Activated CD4-positive, alpha-beta T cell treated with anti-CD3 and anti-CD28 coated beads for 24 hours (primary cell): ENCODE measurements at regions not wholly inside any gene's neighbourhood (a gene's known extent, or its start where the extent isn't known, plus 50 kb on each side); places are given as distances from the start of the nearest gene placed in this dataset.
"Not testable (repeated sequence)": the region's sequence is repeated elsewhere in the genome, so short reads cannot be mapped to it uniquely, and the experiment has no call there.

Source experiments
- DNase-seq, 2 donors: peaks; one replicate each; pipeline ENCODE4 v3.0.0-alpha.2; 2020; ENCODE audit warnings: low read depth in 2 of 2

- no peak for DNase-seq
Measured at GRCh38 chr15:70376031-70376928, 278.6 kb upstream of the TLE3 start.

- DNase-seq = no peak
Measured at GRCh38 chr15:70375586-70375985, 277.9 kb upstream of the TLE3 start.

DNA sequence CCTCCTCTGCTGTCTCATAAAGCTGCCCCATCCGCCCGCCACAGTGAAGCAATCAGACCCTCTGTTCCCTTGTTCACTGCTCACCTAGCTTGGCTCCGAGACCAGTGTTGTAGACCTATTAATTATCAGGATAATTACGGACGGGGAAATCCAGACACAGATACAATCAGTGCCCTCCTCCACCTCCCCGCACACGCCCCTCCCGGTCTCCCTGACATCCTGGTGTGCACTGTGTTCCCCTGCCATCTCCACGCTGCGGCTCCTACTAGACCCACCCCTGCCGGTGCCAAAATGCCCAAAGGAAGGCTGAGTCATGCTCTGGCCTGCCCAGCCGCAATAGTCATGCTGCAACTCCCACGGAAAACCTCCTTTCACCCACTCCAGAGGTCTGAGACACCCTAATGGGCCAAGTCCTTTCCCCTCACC is 277.3 kb upstream of the TLE3 start:
- DNase-seq = no peak

DNA sequence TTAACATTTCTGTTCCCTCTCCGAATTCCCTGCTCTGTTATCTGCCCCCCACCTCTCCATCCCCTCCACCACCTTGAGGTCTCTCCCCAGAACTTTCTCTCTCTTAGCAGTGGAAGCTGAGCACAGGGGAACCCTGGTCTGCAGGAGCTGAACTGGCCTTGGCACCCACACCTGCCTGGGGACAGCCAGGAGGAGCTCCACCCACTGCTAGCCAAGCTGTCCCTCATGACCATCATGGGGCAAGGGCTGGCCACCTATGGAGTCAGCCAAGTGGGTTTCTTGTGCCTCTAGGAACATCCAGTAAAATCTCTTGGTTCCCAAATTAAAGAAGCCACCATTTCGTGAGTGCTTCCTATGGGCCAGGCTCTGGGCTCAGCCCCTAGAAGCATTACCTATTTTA is 276.4 kb upstream of the TLE3 start:
- no peak for DNase-seq

DNA sequence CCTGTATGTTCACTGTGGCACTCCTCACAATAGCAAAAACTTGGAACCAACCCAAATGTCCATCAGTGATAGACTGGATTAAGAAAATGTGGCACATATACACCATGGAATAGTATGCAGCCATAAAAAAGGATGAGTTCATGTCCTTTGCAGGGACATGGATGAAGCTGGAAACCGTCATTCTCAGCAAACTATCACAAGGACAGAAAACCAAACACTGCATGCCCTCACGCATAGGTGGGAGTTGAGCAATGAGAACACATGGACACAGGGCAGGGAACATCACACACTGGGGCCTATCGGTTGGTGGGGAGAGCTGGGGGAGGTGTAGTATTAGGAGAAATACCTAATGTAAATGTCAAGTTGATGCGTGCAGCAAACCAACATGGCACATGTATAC is 275.7 kb upstream of the TLE3 start:
- not testable (repeated sequence) for DNase-seq

DNA sequence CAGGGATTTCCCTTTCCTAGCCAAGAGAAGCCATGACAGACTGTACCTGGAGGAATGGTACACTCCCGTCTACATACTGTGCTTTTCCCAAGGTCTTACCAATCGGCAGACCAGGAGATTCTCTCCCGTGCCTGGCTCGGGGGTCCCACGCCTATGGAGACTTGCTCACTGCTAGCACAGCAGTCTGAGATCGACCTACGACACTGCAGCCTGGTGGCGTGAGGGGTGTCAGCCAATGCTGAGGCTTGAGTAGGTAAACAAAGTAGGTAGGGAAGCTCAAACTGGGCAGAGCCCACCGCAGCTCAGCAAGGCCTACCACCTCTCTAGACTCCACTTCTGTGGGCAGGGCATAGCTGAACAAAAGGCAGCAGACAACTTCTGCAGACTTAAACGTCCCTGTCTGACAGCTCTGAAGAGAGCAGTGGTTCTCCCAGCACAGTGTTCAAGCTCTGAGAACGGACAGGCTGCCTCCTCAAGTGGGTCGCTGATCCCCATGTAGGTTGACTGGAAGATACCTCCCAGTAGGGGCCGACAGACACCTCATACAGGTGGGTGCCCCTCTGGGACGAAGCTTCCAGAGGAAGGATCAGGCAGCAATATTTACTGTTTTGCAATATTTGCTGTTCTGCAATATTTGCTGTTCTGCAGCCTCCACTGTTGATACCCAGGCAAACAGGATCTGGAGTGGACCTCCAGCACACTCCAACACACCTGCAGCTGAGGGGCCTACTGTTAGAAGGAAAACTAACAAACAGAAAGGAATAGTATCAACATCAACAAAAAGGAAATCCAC is 270.4 kb upstream of the TLE3 start:
- not testable (repeated sequence) for DNase-seq

GRCh38 chr15:70364023-70364422 is 266.3 kb upstream of the TLE3 start:
- not testable (repeated sequence) for DNase-seq

DNA sequence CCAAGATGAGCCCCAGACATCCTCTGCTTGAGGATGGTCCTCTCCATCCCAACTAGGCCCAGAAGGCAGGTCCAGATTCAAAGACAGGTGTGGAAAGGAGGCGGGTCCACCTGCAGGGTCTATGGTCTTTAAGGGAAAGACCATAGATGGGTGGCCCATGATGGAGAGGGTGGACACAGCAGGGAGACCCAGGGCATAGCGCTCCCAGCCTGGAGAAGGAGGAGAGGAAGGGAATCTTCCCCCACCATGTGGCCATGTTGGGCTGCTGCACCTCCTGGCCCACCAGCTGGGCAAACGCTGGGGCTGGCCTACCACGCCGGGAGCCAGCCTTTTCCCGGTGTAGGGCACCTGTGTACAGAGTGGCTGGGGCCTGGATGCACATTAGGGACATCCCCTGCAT is 265.2 kb upstream of the TLE3 start:
- DNase-seq = no peak

DNA sequence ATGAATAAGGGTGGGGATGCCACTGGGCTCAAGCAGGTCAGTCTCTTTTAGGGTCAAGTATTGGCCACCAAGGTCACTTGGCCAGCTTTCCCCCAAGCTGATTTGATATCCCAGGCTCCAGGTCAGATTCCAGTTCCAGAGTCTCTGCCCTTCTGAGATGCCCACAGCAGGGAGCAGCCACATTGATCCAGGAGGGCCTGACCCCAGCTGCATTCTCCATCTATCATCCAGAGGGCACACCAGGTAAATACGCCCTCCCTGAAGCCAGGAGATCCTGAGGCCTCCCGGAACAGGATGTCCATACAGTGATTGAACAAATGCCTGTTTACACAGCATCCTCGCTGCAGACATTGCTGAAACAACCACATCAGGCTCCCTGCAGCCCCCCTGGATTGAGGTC is 264.6 kb upstream of the TLE3 start:
- no peak for DNase-seq

DNA sequence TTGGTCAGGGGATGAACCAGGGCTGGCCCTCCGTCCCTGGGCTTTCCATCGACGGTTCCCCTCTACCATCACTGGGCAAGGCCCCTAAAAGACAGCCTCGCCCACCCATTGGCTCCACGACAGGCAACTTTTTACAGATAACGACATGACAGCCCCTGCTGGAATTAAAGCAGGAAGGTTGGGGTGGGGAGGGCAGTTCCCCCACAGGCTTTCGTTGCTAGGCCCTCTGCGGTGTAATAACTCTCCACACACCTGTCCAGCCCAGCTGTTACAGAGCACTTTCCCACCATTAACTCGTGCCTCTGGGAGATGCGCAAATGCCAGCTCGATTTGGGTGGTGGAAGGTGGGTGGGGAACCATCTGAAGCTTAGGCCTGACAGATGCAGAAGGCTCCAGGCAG is 264.2 kb upstream of the TLE3 start:
- DNase-seq = no peak

GRCh38 chr15:70361106-70361505 is 263.4 kb upstream of the TLE3 start:
- no peak for DNase-seq

DNA sequence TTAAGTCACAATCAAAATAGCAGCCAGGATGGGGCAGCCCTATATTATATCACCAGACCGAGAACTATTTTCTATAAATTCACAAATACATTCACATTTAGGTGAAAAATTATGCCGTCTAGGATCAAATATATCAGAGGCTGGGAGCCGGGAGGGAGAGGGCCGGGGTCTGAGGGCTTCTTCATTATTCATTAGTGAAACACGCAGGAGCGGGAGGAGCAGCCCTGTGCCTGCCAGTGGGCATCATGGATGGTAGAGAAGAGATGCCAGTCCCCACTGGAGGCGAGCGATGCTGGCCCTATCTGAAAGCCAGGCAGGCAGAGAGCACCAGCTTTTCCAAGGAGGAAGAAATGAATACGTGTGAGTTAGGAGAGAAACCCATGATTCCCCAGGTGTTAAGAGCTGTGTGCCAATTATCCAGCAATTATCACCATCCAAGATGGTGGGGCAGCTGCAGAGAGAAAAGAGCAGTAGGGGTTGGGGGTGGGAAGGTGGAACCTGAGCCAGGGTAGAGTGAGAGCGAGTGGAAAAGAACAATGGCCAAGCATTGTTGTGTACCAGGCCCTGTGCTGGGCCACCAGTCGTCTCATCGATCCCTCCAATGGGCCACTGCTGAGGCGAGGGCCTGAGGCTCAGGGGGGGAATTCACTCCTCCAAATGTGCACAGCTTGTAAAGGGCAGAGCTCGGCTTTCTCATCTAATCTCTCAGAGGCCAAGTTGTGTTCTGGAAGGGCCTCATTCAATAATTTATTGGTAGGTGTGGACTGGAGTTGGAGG is 261.3 kb upstream of the TLE3 start:
- no peak for DNase-seq

DNA sequence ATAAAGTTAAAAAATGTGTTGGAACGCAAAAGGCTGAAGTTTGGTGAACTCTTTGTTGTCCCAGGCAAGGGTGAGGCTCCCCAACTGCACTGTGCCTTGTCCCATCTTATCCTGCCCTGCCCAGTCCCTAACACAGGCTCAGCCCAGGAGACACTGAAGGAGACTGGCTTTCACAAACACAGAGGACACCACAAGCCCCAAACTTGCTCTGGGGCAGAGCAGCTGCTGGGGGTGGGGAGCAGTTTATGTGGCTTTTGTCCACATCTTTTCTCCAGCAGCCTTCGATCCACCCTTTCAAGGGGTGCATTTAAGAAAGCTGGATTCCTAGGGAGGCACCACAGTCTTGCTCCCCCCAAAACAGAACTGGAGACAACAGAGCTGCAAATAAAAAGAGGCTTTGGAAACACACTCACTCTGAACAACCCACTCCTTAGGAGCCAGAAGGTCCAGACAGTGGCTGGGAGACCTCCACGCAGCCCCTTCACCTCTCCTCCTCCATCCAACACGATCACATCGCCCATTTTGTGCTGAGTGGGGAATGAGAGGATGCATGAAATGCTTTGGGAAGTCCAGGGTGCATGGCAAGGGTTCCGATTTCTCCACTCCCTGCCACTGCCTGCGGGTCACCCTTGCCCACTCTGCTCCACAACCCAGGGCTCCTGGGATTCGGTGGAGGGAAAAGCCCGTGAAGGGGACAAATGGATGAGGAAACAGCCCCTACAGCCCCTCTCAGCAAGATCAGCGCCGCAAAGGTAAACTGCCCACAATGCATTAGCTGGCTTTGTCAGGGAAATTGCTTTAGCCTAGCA is 260.5 kb upstream of the TLE3 start:
- DNase-seq = no peak

DNA sequence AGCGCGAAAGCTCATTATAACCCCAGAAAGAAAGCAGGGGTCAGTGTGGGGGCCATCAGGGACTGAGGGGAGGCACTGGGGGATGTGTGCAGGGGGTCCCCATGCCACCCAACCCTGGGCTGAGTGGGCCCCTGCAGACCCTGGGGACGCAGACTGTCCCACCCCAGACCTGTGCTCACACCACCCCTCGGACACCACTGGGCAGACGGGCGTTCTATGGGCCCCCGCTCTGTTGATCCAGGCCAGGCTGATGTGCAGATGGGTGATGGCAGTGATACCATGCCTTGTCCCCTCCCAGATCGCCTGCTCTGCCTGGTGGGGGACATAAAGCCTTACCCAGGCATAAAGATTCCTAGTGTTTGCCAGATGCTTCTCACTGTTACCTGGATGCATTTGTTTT is 259.7 kb upstream of the TLE3 start:
- DNase-seq = no peak

- no peak for DNase-seq
Measured at GRCh38 chr15:70356919-70357318, 259.2 kb upstream of the TLE3 start.

- DNase-seq = no peak
Measured at GRCh38 chr15:70356062-70356860, 258.5 kb upstream of the TLE3 start.

DNA sequence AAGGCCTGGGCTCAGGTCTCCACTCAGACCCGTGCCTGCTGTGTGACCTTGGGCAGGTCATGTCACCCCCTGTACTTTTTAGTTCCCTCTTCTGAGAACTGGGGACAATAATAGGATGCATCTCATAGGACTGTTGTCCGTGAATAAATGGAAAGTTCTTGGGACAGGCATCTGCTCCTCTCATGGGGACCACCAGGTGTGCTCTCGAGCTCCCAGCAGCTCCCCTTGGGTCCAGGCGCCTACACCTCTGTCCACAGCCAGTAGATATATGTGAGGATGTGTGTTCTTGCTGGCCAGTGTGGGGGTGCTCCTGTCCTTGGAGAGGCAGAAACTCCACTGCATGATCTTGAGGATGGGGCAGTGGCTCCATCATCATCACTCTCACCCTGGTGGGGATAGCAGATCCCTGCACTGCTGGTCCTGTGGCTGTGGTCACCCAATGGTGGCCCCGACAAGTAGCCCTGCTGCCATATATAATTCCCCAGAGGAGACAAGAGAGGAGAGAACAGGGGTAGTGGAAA is 257.6 kb upstream of the TLE3 start:
- DNase-seq = no peak

- no peak for DNase-seq
Measured at GRCh38 chr15:70354346-70354905, 256.7 kb upstream of the TLE3 start.

GRCh38 chr15:70353606-70354345 is 256.1 kb upstream of the TLE3 start:
- DNase-seq = no peak
